ENCODE measurements at regions not wholly inside any gene's neighbourhood (a gene's known extent, or its start where the extent isn't known, plus 50 kb on each side); places are given as distances from the start of the nearest gene placed in this dataset.

GRCh38 chr2:145563741-145564615 lies 1044.1 kb upstream of the ZEB2 start:
- Histone ChIP-seq H3K27ac (no peak overlapping the region), H3K4me3 (no peak overlapping the region), H3K27me3 (no peaks in the 10 kb centered on the region), H3K9me3 (no peaks in the 10 kb centered on the region), H3K4me1 (no peaks in the 10 kb centered on the region), H3K36me3 (no peaks in the 10 kb centered on the region)
- intact Hi-C loops (cut with DNase I; ENCODE audit: low total_unique reads): no loop called here
- TF ChIP-seq CTCF (IDR thresholded peaks at IDR 0.05): no peak
- no peak for TF ChIP-seq POLR2A (IDR thresholded peaks at IDR 0.05)
- DNase-seq: no peak

DNA sequence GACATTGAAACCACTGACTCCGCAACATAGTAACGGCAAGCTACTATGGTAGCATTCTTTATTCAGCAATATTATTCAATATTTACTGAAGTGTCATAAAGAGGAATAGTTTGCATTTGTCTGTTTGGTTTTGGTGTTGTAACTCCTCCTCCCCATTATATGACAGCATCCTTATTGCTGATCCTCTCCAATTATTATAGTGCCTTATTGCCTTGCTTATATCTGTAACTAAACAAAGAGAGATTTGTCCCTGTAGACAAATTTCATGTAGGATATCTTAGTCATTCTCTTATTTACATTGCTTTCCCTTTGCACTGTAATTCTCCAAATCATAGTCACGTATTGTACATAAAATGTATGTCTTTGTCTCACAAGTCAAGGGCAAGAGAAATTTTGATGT lies 1041.2 kb upstream of the ZEB2 start:
- Histone ChIP-seq H3K27ac (no peak overlapping the region), H3K9me3 (no peaks in the 10 kb centered on the region), H3K27me3 (no peaks in the 10 kb centered on the region), H3K4me1 (no peaks in the 10 kb centered on the region), H3K4me3 (no peak overlapping the region), H3K36me3 (no peaks in the 10 kb centered on the region)
- TF ChIP-seq CTCF (IDR thresholded peaks at IDR 0.05) (no peak), POLR2A (IDR thresholded peaks at IDR 0.05) (no peak)
- intact Hi-C loops (cut with DNase I; ENCODE audit: low total_unique reads): no loop called here
- DNase-seq: no peak

DNA sequence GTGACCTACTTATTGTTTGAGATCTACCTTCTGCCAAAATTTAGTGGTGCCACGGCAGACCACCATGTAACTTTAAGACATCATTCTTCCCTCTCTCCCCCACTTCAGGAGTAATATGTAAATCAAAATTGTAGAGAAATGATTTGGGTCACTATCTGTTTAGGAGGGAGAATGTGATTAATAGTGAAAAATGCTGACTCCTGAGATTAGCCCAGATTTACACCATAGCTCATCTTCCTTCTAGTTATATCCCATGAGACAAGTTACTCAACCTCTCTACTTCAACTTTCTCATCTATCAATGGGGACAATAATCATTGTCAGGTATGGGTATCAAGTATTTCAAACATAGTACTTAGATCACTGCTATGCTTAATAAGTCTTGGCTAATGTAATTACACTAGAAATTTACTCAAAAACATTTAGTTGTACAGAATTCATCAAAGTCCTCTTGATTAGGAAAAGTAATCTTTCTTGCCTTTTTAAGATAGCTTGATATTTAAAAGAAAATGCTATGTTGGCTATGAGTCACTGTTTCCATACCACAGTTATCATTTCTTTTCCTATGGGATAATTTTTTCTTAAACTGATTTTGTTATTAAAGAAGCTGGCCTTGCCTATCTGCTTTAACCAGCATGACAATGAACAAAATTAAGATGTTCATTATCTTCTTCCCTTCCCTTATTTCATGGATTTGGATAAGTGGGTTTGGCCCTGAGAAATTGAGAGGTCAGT lies 1038.9 kb upstream of the ZEB2 start:
- no peak for DNase-seq
- H3K4me3 ChIP-seq: no peak overlapping the region
- intact Hi-C loops (cut with DNase I; ENCODE audit: low total_unique reads): no loop called here
- no peak overlapping the region for H3K27ac ChIP-seq
- H3K4me1 ChIP-seq: no peaks in the 10 kb centered on the region
- TF ChIP-seq POLR2A (IDR thresholded peaks at IDR 0.05) (no peak), CTCF (IDR thresholded peaks at IDR 0.05) (no peak)
- no peaks in the 10 kb centered on the region for H3K36me3 ChIP-seq
- no peaks in the 10 kb centered on the region for H3K9me3 ChIP-seq
- no peaks in the 10 kb centered on the region for H3K27me3 ChIP-seq

GRCh38 chr2:145555360-145555759 lies 1035.4 kb upstream of the ZEB2 start:
- Histone ChIP-seq H3K27ac (no peak overlapping the region), H3K9me3 (no peaks in the 10 kb centered on the region), H3K4me3 (no peak overlapping the region), H3K27me3 (no peaks in the 10 kb centered on the region), H3K4me1 (no peaks in the 10 kb centered on the region), H3K36me3 (no peaks in the 10 kb centered on the region)
- no peak for TF ChIP-seq CTCF (IDR thresholded peaks at IDR 0.05)
- no peak for TF ChIP-seq POLR2A (IDR thresholded peaks at IDR 0.05)
- intact Hi-C loops (cut with DNase I; ENCODE audit: low total_unique reads): no loop called here
- DNase-seq: no peak

DNA sequence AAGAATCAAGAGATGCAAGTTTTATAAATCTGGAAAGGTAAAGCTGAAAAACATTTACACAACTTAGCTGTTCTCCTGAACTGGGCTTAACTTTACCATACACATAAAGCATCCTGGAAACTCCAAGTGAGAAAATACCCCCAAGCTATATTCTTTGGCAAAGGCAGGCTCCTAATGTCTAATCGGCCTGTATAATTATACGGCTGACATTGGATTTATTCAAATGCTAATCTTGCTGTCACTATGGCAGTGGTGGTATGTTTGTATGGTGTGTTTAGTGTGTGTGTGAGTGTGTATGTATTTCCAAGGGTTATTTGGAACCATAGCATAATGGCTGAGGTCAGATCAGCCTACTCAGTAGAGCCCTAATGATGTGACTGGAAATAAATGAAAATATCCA lies 1031.8 kb upstream of the ZEB2 start:
- H3K27me3 ChIP-seq: no peaks in the 10 kb centered on the region
- DNase-seq: no peak
- no peaks in the 10 kb centered on the region for H3K36me3 ChIP-seq
- no peaks in the 10 kb centered on the region for H3K9me3 ChIP-seq
- H3K27ac ChIP-seq: no peak overlapping the region
- H3K4me3 ChIP-seq: no peak overlapping the region
- TF ChIP-seq POLR2A (IDR thresholded peaks at IDR 0.05): no peak
- TF ChIP-seq CTCF (IDR thresholded peaks at IDR 0.05): no peak
- intact Hi-C loops (cut with DNase I; ENCODE audit: low total_unique reads): no loop called here
- no peaks in the 10 kb centered on the region for H3K4me1 ChIP-seq

Measured in uterus (tissue), 3 donors.